HG03139 (cell line): ENCODE measurements at regions not wholly inside any gene's neighbourhood (a gene's known extent, or its start where the extent isn't known, plus 50 kb on each side); places are given as distances from the start of the nearest gene placed in this dataset.
"Not testable (repeated sequence)": the region's sequence is repeated elsewhere in the genome, so short reads cannot be mapped to it uniquely, and the experiment has no call there.

Source experiments
- ATAC-seq: cut with Tn5 transposase; IDR thresholded peaks from one replicate; pipeline ENCODE4 v1.9.1; 2021; ENCODE audit not compliant: unreplicated experiment

DNA sequence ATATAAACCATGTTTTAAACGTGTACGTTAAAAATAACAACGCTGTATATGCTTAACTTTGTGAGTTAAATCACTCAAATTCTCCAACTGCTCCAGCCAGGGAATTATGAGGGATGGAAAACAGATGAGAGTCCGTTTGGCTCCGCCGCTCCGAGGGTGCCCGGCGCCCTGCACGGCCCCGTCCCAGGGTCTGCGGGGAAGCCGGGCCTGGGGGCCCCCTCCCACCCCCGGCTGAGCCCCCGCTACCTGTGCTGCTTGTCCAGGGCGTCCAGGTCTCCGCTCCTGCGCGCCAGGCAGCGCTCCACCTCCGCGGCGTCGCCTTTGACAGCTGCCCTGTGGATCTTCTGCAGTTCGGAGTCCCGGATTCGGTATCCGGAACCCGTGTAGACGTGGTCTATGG is 415.5 kb downstream of the FOXD4L4 start:
- not testable (repeated sequence) for ATAC-seq

- ATAC-seq = peak; percentile 100
Measured at GRCh38 chr9:66153021-66153725, 416.2 kb downstream of the FOXD4L4 start.

GRCh38 chr9:66153971-66154691 is 417.2 kb downstream of the FOXD4L4 start:
- ATAC-seq = not testable (repeated sequence)

DNA sequence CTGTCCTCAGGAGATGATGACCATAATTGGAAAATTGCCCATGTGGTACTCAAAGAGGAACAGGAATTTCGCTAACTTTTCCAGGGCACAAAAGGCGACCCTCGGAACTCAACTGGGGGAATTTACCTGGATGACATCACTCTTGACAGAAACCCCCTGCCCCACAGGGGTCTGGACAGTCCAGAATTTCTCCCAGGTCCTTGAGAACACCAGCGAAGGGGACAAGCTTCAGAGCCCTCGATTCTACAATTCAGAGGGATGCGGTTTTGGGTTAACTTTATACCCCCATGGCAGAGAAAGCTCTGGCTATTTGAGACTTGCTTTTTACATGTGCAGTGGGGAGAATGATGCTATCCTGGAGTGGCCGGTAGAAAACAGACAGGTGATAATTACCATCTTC is 445.4 kb downstream of the FOXD4L4 start:
- not testable (repeated sequence) for ATAC-seq

DNA sequence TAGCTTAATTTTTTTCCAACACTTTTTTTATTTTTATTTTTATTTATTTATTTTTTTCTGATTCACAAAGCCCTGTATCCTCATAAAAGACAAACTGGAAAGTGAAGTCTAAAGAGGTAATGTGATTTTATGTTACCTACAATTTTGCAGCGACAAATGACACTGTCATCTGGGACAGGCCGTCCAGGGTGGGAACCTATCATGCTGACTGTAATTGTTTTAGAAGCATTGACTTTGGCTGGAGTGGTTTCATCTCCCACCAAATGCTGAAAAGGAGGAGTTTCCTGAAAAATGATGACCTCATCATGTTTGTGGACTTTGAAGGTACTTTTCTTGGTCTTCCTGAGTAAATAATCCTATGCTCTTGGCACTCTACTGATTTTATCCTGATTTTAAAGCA is 446.7 kb downstream of the FOXD4L4 start:
- ATAC-seq = not testable (repeated sequence)

DNA sequence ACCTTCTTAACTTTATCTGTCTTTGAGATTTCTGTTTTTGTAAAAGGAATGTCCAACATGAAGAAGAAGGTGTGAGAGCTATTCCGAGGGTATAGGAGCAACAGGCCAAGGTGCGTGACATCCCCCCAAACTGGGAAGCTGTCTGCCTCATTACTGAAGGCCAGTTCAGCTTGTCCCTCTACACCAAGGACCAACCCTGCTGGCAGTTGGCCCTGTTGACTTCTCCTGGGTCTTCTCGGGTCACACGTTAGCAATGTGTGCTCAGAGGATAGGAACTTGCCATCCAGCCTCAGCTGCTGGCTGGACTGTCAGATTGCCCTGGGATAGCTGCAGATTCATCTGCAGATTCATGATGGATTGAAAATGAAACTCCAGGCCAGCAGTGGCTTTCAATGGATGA is 460.3 kb downstream of the FOXD4L4 start:
- not testable (repeated sequence) for ATAC-seq

DNA sequence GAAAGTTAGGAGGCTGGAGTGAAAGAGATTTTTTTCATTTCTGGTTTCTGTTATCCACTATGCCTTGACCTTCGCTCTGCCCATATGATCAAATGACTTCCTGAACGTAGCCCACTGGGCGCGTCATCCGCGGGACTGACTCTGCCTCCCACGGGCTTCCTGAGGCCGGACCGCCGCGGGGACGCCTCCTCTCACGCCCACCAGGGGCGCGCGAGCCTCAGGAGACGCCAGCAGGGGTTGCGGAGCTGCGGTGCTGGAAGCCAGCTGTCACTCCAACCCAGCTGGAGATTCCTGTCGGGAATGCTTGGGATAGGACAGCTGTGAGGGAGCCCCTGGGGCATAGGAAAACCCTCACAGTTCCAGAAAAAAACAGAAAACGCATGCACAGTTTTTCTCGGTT is 461.5 kb downstream of the FOXD4L4 start:
- ATAC-seq = not testable (repeated sequence)

- not testable (repeated sequence) for ATAC-seq
Measured at GRCh38 chr9:66206617-66207016, 469.7 kb downstream of the FOXD4L4 start.

GRCh38 chr9:66207914-66208313 is 471.0 kb downstream of the FOXD4L4 start:
- ATAC-seq = not testable (repeated sequence)

DNA sequence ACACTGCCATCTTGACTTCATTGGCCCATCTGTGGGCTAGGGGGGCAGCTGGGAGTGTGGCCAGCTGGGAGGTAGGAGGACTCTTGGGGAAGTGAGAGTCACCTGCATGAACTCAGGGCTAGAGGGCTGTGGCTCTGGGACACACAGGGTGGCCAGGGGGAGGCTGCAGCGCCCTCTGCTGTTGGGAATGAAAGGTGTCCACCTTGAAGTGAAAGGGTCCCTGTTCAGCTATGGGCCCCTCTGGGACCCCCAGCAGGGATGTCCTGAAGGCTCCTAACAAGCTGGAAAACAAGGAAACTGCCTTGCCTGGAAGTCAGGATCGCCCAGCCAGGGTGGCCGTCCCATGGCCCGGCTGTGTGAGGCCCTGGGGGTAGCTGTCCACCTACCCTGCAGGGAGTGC is 507.8 kb downstream of the FOXD4L4 start:
- not testable (repeated sequence) for ATAC-seq

DNA sequence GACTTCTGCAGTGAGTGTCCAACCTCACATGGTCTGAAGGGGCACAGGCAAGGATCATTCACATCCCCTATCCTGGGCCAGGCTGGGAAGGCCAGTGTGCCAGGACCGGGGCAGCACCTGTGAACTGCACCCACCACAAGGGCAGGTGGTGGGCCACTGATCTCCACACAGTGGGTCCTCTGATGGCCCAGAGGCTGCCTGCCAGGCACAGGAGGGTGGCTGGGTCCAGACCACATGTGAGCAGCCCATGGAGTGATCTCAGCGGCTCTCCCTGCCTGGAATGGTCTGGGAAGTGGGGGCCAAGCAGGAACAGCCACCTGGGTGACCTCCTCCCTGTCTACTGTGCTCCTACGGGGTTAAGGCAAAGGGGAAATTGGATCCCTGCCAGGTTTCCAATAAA is 508.5 kb downstream of the FOXD4L4 start:
- not testable (repeated sequence) for ATAC-seq

DNA sequence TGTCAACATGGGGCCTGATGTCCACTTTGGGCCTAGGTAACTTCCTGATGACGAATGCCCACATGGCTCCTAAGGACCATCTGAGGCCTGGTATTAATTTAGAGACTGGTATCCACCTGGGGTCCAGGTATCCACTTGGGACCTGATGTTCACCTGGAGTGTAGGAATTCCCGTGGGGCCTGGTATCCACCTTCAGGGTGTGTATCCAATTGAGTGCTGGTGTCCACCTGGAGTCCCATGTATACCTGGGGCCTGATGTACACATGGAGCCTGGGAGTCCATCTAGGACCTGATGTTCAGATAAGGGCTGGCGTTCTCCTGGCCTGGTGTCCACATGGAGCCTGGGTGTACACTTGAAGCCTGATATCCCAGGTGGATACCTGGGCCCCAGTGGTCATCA is 520.6 kb downstream of the FOXD4L4 start:
- not testable (repeated sequence) for ATAC-seq

DNA sequence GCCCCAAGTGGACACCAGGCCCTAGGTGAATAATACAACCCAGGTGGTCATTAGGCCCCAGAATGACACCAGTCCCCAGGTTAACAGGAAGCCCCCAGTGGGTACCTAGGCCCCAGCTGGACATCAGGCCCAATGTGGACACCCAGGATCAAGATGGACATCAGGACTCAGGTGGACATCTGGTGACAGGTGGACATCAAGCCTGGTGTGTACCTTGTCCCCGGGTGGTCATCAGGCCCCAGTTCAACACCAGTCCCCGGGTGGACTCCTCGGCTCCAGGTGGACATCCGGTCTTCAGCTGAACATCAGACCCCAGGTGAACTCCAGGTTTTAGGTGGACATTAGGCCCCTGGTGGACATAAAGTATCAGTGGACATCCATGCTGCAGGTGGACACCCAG is 524.6 kb downstream of the FOXD4L4 start:
- ATAC-seq = not testable (repeated sequence)

DNA sequence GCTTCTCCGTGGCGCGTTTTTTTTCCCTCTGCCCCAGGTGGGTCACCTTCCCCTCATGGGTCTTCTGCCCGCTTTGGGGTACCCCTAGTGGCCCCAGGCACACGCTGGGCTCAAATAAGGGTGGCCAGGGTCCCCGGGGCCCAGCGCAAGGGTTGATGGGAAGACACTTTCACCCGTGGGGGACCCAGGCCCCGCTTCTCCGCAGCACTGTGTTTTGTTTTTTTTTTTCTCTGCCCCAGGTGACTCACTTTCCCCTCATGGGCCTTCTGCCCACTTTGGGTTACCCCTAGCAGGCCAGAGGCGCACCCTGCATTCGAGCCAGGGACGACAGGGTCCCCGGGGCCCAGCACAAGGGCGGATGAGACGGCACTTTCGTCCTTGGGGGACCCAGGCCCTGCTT is 526.7 kb downstream of the FOXD4L4 start:
- ATAC-seq = not testable (repeated sequence)

- not testable (repeated sequence) for ATAC-seq
Measured at GRCh38 chr9:66264786-66265185, 527.8 kb downstream of the FOXD4L4 start.

DNA sequence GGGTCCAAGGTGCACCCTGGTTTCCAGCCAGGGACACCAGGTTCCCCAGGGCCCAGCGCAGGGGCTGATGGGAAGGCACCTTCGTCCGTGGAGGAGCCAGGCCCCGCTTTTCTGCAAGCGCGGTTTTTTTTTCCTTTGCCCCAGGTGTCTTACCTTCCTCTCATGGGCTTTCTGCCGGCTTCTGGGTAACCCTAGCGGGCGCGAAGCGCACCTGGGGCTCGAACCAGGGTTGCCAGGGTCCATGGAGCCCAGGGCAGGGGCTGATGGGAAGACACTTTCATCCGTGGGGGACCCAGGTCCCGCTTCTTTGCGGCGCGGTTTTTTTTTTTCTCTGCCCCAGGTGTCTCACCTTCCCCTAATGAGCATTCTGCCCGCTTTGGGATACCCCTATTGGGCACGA is 529.3 kb downstream of the FOXD4L4 start:
- ATAC-seq = not testable (repeated sequence)

- ATAC-seq = not testable (repeated sequence)
Measured at GRCh38 chr9:66266856-66267430, 530.0 kb downstream of the FOXD4L4 start.

GRCh38 chr9:66267684-66268083 is 530.7 kb downstream of the FOXD4L4 start:
- not testable (repeated sequence) for ATAC-seq

- not testable (repeated sequence) for ATAC-seq
Measured at GRCh38 chr9:66269024-66269423, 532.1 kb downstream of the FOXD4L4 start.

GRCh38 chr9:66269783-66270182 is 532.8 kb downstream of the FOXD4L4 start:
- ATAC-seq = not testable (repeated sequence)

DNA sequence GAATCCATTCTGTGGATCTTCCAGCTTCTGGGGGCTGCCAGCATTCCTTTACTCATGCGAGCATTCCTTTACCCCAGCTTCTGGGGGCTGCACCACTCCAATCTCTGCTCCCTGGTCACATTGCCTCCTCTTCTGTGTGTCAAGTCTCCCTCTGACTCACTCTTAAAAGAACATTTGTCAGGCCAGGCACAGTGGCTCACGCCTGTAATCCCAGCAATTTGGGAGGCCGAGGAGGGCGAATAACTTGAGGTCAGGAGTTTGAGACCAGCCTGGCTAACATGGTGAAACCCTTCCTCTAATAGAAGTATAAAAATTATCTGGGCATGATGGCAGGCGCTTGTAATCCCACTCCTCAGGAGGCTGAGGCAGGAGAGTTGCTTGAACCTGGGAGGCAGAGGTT is 541.9 kb downstream of the FOXD4L4 start:
- not testable (repeated sequence) for ATAC-seq
